Renal cortical epithelial cell (primary cell): ENCODE measurements at regions not wholly inside any gene's neighbourhood (a gene's known extent, or its start where the extent isn't known, plus 50 kb on each side); places are given as distances from the start of the nearest gene placed in this dataset.

Experiments
- DNase-seq: peaks from one replicate; pipeline ENCODE4 v3.0.0-alpha.2; 2011; ENCODE audit warnings: low read depth

- no peak for DNase-seq
These were observed 242.6 kb downstream of the ANKRD50 start for GRCh38 chr4:124469981-124470380.

- peak; percentile 19 for DNase-seq
These were observed 234.1 kb downstream of the ANKRD50 start for GRCh38 chr4:124478470-124478869.

- no peak for DNase-seq
These were observed 232.5 kb downstream of the ANKRD50 start for GRCh38 chr4:124480061-124480460.

- DNase-seq, result no peak
These were observed 231.4 kb downstream of the ANKRD50 start for GRCh38 chr4:124481123-124481522.

- DNase-seq, result no peak
These were observed 229.3 kb downstream of the ANKRD50 start for GRCh38 chr4:124483048-124483906.

GRCh38 chr4:124484008-124484407, 228.5 kb downstream of the ANKRD50 start:
- DNase-seq, result no peak

GRCh38 chr4:124484940-124485339, 227.6 kb downstream of the ANKRD50 start:
- DNase-seq, result no peak

- no peak for DNase-seq
These were observed 226.1 kb downstream of the ANKRD50 start for GRCh38 chr4:124486423-124486822.

DNA sequence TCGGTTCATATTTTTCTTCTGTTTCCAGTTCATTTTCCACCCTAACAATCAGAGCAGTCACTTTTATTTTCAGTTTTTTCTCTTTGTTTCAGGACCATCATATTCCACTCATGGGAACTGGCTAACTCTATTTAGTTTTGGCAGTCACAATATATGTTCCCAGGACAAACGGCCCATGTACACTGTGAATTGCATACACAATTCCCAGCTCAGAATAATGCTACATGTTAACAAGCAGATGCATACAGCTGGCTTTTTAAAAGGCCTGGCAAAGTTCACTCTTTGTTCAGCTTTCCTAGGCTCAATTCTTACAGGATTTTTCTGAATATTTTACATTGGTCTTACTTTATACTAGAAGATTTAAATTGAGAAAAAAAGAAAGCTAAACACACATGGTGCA, 224.9 kb downstream of the ANKRD50 start:
- no peak for DNase-seq

DNA sequence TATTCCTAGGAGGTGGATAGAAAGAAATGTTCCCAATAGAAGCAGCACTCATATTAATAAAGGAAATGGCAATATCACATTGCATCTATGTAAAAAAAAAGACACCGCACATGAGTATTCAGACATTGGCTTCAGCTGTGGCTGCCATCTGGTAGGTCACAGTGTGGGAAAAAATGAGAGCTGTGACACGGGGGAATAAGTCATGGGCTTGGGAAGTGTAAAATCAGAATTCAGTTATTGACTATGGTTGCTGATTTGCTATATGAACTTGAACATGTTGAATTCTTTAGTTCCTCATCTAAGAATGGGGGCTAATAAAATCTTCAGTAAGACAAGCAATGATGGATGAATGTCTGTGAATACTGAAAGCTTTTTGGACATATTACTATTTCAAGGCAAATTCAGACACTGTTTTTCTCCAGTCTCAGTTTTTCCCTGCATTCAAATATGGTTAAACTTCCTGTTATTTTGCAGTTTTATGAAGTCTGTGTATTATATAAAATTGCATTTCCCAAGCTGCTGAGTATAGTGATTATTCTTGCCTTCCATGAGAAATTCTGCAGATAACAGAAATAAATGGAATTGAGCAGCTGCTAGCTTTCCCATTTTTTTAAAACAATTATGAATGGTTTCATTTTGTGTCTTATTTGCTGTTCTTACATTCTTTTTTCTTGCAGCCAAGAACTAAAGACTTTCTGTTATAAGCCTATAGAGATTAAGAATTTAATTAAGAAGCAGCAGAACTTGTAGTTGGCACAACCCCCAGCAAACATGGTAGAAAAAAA, 221.0 kb downstream of the ANKRD50 start:
- no peak for DNase-seq

- no peak for DNase-seq
These were observed 213.3 kb downstream of the ANKRD50 start for GRCh38 chr4:124499261-124499660.

- DNase-seq, result no peak
These were observed 211.0 kb downstream of the ANKRD50 start for GRCh38 chr4:124501576-124501975.

DNA sequence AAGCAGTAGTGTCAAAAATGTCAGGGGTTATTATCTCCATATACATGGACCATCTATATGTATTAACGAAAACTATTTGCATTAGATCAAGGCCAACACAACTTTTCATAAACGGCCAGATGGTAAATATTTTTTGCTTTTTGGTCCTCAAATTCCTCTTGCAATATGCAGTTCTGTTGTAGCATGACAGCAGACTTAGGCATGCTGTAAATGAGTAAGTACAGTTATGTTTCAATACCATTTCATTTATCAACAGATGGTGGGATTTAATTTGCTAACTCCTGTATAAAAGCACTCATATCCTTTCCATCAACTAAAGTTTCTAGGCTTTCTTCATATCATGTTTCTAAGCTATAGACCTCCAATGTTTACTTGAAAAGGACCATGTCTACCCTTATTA, 208.1 kb downstream of the ANKRD50 start:
- no peak for DNase-seq

DNA sequence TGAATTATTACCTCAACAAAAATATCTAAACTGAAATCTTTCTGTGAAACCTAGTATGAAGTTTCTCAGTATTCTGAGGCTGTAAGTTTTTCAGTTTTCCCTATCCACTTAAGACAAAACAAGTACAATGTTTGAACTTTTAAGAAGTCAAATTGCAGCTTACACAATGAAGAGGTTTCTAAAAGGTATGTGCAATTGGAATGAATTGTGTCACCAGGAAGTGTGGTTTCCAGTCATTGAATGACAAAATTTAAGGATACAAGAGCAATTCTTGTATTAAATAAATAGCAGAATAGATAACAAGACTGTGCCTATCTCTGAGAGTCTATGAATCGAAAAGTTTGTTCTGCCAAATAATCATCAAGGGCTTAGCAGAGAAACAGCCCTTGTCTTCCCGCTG, 207.3 kb downstream of the ANKRD50 start:
- no peak for DNase-seq

DNA sequence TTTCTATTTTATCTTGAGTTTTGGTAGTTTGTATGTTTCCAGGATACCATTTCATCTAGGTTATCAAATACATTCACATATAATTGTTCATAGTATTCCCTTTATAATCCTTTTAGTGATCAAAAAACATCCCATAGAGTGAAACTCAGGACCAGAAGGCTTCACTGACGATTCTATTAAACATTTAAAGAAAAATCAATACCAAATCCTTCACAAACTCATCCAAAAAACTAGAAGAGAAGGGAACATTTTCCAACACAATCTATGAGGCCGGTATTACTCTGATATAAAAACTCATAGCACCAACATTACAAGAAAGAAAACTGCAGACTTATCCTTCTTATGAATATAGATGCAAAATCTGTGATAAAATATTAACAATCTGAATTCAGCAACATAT, 203.4 kb downstream of the ANKRD50 start:
- no peak for DNase-seq

DNA sequence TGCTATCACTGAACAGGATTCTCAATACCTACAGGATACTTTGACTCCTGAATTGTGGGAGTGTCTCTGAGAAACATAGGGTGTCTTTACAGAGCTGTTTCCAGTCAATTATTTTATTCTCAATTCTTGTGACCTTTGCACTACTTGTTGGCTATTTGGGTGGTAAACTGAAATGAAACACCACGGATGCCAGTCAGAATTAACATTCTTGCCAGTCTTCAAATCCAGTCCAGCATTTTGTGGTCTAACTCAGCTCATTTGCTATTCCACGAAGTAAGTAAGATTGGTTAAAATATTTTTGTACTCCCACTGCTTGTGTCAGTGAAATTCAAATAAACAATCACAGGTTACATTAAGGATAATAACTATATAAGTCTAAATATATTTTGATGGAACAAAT, 197.9 kb downstream of the ANKRD50 start:
- DNase-seq, result no peak

GRCh38 chr4:124515591-124515990, 196.9 kb downstream of the ANKRD50 start:
- DNase-seq, result no peak

DNA sequence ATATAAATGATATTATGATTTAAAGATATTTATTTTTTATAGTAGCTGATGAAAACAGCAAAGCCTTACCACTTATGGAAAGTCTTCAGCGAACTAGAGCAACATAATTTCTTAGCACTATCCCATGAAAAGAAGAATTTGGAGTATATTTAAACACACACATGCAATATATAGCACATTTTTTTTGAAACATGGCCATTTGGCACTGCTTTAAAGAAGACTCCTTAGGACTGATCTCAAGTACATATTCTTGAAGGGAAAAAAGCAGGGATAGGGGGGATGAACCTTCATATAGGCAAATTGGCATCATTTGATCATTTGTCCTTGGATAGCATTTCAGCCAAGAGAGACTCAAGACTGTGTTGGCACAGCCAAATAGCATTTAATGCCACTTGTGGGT, 193.3 kb downstream of the ANKRD50 start:
- no peak for DNase-seq

DNA sequence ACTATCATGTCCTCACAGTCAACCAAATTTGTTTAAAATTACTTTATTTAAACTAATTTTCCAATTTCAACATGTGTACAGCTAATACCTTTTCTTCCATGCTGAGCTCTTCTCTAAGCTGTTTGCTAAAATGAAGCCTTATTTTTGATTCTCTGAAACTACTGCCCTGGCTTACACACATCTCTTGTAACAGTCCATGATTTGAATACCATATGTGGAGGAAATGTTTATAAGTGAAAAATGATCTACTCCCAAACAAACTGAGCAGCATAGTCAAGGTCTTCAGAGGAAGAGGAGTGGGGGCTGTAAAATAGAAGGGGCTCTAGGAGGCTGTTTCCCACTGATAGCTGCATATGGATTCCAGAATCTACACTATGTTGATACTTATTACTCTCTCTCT, 188.7 kb downstream of the ANKRD50 start:
- DNase-seq, result no peak

- no peak for DNase-seq
These were observed 187.0 kb downstream of the ANKRD50 start for GRCh38 chr4:124525524-124525923.

DNA sequence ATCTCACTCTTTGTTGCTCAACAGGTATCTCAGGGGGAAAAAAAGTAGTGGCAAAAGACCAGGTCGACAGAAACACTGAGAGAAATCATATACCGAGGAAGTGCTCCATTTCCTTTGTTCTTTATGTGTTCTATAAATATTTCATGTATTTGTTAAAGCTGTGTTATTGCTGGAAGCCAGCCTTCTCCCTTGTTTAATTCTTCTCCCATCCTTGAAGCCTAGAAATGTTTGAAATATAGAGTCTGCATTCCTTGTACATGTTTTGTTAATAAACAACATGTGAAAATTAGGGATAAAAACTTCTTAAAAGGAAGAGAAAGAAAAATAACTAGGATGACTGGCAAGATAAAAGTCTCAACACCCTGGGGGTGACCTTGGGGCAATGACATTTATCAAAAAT, 186.2 kb downstream of the ANKRD50 start:
- DNase-seq, result no peak

DNA sequence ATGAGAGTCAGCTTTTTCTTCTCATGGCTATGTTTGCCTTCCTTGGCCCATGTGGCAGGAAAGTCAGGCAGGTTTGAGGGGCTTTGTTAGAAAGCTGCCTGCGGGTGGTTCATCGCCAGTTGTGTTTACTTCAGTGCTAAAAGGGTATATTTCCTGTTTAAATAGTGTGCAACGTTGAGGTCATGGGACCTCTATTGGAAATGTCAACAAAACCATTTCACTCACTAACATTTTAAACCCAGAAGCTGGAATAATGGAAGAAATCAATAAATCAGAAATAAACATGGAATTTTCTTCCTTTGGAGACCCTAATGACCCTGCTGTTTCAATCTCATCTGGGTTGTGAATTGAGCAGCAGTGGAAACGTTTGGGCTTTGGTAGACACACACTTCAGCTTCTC, 185.8 kb downstream of the ANKRD50 start:
- DNase-seq, result no peak

GRCh38 chr4:124527364-124527763, 185.2 kb downstream of the ANKRD50 start:
- DNase-seq, result no peak
